GM12878 (cell line): ENCODE measurements at regions not wholly inside any gene's neighbourhood (a gene's known extent, or its start where the extent isn't known, plus 50 kb on each side); places are given as distances from the start of the nearest gene placed in this dataset.

Experiments
- BMI1 ChIP-seq: fragments of 450-650 bp; IDR thresholded peaks from 2 replicates; pipeline ENCODE4 v1.6.1; 2016; ENCODE audit warnings: mild to moderate bottlenecking, moderate library complexity, borderline replicate concordance
- EP300 ChIP-seq, 2 experiments: fragments of 150-350 bp in 1 of 2; IDR thresholded peaks; 2 replicates each; pipeline ENCODE4 v1.6.1; 2011 to 2012; ENCODE audit warnings: low read depth in 2 of 2, low read length in 2 of 2, borderline replicate concordance in 1 of 2, improper control_type of control experiment in 1 of 2, inconsistent platforms in 1 of 2; ENCODE audit not compliant: control insufficient read depth in 1 of 2
- ETV6 ChIP-seq, 2 experiments: fragments of 450-650 bp in 1 of 2; IDR thresholded peaks in 1 of 2; conservative IDR thresholded peaks in 1 of 2; 2 replicates each; pipeline ENCODE4 v1.6.1; 2014; ENCODE audit warnings: antibody characterized with exemption in 1 of 2, borderline replicate concordance in 1 of 2, low read depth in 1 of 2, mild to moderate bottlenecking in 1 of 2, moderate library complexity in 1 of 2
- NR2C1 ChIP-seq: fragments of 450-650 bp; IDR thresholded peaks from 2 replicates; pipeline ENCODE4 v1.6.1; 2017; ENCODE audit warnings: antibody characterized with exemption, mild to moderate bottlenecking, moderate library complexity
- RBBP5 ChIP-seq: fragments of 200-600 bp; sonication (generic); conservative IDR thresholded peaks from 2 replicates; pipeline ENCODE4 v1.6.1; 2016
- TCF7 ChIP-seq: IDR thresholded peaks from 2 replicates; pipeline ENCODE4 v1.6.1; 2014; ENCODE audit warnings: antibody characterized with exemption, borderline replicate concordance
- WRNIP1 ChIP-seq: IDR thresholded peaks from 2 replicates; pipeline ENCODE4 v1.6.1; 2011; ENCODE audit warnings: low read depth, low read length, improper control_type of control experiment, borderline replicate concordance
- TF ChIP-seq, protein P1 (sequence below): fragments of 450-650 bp; IDR thresholded peaks from 2 replicates; pipeline ENCODE4 v1.6.1; 2016; ENCODE audit warnings: mild to moderate bottlenecking
- TF ChIP-seq, protein P2 (sequence below): fragments of 150-350 bp; IDR thresholded peaks from 2 replicates; pipeline ENCODE4 v1.6.1; 2016; ENCODE audit warnings: low read depth, low read length
- TF ChIP-seq, protein P3 (sequence below): IDR thresholded peaks from 2 replicates; pipeline ENCODE4 v1.6.1; 2011; ENCODE audit warnings: borderline replicate concordance, low read depth, mild to moderate bottlenecking, moderate library complexity, mixed read lengths, low read length; ENCODE audit not compliant: insufficient read depth; ENCODE audit errors: extremely low read length
- TF ChIP-seq, protein P4 (sequence below): IDR thresholded peaks from 2 replicates; pipeline ENCODE4 v1.6.1; 2011; ENCODE audit warnings: low read depth, low read length, improper control_type of control experiment, borderline replicate concordance

DNA sequence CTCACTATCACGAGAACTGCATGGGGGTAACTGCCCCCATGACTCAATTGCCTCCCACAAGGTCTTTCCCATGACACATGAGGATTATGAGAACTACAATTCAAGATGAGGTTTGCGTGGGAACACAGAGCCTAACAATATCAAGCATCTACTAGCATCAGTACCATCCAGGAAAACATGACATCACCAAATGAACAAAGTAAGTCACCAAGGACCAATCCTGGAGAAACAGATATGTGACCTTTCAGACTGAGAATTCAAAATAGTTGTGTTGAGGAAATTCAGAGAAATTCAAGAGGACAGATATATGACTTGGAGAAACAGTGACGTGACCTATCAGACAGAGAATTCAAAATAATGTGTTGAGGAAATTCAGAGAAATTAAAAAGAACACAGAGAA is 65.8 kb upstream of the TMTC2 start (continued):
- TF ChIP-seq, protein P1, sequence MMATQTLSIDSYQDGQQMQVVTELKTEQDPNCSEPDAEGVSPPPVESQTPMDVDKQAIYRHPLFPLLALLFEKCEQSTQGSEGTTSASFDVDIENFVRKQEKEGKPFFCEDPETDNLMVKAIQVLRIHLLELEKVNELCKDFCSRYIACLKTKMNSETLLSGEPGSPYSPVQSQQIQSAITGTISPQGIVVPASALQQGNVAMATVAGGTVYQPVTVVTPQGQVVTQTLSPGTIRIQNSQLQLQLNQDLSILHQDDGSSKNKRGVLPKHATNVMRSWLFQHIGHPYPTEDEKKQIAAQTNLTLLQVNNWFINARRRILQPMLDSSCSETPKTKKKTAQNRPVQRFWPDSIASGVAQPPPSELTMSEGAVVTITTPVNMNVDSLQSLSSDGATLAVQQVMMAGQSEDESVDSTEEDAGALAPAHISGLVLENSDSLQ: no peak
- TF ChIP-seq EP300 (IDR thresholded peaks at IDR 0.05; ENCODE audit: borderline replicate concordance in 1 of 2, control insufficient read depth in 1 of 2, low read depth in 2 of 2, low read length in 2 of 2) (no peak), WRNIP1 (no peak), ETV6 (conservative IDR thresholded peaks at IDR 0.05 in 1 of 2, IDR thresholded peaks at IDR 0.05 in 1 of 2; ENCODE audit: borderline replicate concordance in 1 of 2, low read depth in 1 of 2) (no peak), NR2C1 (no peak), TCF7 (no peak), BMI1 (no peak), RBBP5 (no peak)
- TF ChIP-seq, protein P2, sequence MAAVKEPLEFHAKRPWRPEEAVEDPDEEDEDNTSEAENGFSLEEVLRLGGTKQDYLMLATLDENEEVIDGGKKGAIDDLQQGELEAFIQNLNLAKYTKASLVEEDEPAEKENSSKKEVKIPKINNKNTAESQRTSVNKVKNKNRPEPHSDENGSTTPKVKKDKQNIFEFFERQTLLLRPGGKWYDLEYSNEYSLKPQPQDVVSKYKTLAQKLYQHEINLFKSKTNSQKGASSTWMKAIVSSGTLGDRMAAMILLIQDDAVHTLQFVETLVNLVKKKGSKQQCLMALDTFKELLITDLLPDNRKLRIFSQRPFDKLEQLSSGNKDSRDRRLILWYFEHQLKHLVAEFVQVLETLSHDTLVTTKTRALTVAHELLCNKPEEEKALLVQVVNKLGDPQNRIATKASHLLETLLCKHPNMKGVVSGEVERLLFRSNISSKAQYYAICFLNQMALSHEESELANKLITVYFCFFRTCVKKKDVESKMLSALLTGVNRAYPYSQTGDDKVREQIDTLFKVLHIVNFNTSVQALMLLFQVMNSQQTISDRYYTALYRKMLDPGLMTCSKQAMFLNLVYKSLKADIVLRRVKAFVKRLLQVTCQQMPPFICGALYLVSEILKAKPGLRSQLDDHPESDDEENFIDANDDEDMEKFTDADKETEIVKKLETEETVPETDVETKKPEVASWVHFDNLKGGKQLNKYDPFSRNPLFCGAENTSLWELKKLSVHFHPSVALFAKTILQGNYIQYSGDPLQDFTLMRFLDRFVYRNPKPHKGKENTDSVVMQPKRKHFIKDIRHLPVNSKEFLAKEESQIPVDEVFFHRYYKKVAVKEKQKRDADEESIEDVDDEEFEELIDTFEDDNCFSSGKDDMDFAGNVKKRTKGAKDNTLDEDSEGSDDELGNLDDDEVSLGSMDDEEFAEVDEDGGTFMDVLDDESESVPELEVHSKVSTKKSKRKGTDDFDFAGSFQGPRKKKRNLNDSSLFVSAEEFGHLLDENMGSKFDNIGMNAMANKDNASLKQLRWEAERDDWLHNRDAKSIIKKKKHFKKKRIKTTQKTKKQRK: no peak
- TF ChIP-seq, protein P3, sequence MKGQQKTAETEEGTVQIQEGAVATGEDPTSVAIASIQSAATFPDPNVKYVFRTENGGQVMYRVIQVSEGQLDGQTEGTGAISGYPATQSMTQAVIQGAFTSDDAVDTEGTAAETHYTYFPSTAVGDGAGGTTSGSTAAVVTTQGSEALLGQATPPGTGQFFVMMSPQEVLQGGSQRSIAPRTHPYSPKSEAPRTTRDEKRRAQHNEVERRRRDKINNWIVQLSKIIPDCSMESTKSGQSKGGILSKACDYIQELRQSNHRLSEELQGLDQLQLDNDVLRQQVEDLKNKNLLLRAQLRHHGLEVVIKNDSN: no peak
- TF ChIP-seq, protein P4, sequence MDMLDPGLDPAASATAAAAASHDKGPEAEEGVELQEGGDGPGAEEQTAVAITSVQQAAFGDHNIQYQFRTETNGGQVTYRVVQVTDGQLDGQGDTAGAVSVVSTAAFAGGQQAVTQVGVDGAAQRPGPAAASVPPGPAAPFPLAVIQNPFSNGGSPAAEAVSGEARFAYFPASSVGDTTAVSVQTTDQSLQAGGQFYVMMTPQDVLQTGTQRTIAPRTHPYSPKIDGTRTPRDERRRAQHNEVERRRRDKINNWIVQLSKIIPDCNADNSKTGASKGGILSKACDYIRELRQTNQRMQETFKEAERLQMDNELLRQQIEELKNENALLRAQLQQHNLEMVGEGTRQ: no peak
